Naive thymus-derived CD8-positive, alpha-beta T cell (primary cell): ENCODE measurements at regions not wholly inside any gene's neighbourhood (a gene's known extent, or its start where the extent isn't known, plus 50 kb on each side); places are given as distances from the start of the nearest gene placed in this dataset.

Source experiments
- ATAC-seq, 2 donors: fragments of 150-1000 bp; cut with Tn5 transposase in 1 of 2; sonication (Bioruptor Pico), chemical (Tn5 transposase) in 1 of 2; 1 replicate in 1 of 2; 2 replicates in 1 of 2; pipeline ENCODE4 v1.10.0; 2021; ENCODE audit warnings: mild to moderate bottlenecking in 2 of 2, moderate library complexity in 2 of 2
- POLR2A ChIA-PET: fragments of 350-600 bp; sonication (Branson Sonifier 250); formaldehyde crosslinking; loops from one replicate; lab custom pipeline; 2021; ENCODE audit warnings: antibody characterized with exemption; lab: Charles Lee
- DNase-seq, 10 donors: peaks; one replicate each; pipeline versions ENCODE4 v3.0.0 to v3.0.0-alpha.2; 2020 to 2022
- H3K27ac Mint-ChIP-seq, 10 donors: one replicate each; pipeline ENCODE4 v1.8.0; 2020 to 2022; ENCODE audit warnings: mild to moderate bottlenecking in 10 of 10, mixed read lengths in 10 of 10, moderate library complexity in 4 of 10, inconsistent platforms in 1 of 10
- H3K27me3 Mint-ChIP-seq, 5 donors: one replicate each; pipeline ENCODE4 v1.8.0; 2021 to 2022; ENCODE audit warnings: mixed read lengths in 5 of 5
- H3K36me3 Mint-ChIP-seq, 3 donors: one replicate each; pipeline ENCODE4 v1.8.0; 2020 to 2022; ENCODE audit warnings: mixed read lengths in 3 of 3, mild to moderate bottlenecking in 2 of 3, inconsistent platforms in 1 of 3
- H3K4me1 Mint-ChIP-seq, 4 donors: one replicate each; pipeline ENCODE4 v1.8.0; 2021 to 2022; ENCODE audit warnings: mixed read lengths in 4 of 4
- H3K4me3 Mint-ChIP-seq, 10 donors: one replicate each; pipeline ENCODE4 v1.8.0; 2020 to 2022; ENCODE audit warnings: mild to moderate bottlenecking in 10 of 10, mixed read lengths in 10 of 10, moderate library complexity in 6 of 10, inconsistent platforms in 1 of 10
- H3K9me3 Mint-ChIP-seq, 9 donors: one replicate each; pipeline ENCODE4 v1.8.0; 2020 to 2022; ENCODE audit warnings: mixed read lengths in 9 of 9, mild to moderate bottlenecking in 3 of 9, inconsistent platforms in 1 of 9, moderate library complexity in 1 of 9

DNA sequence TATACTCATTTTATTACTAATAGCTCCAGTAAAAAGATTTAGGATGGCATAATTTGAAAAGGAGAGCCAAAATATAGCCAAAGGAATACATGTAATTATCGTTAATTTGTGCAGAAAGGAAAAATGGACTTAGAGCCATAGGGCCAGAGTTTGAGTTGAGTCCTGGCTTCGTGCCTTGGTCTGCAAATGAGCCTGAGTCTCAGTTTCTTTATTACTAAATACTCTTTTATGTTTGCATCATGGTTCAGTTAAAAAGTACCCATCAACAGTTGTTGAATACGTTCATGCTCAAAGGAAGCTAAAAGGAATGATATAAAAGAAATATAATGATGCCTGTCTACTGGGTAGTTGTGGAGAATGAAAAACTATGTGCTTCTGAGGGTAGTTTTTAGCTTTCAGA, 155.7 kb upstream of the FAM78B start:
- Mint-ChIP-seq H3K27me3 (peaks cover 1 to 23% (median 8%) of the 10 kb centered on the region in 5 donors), H3K9me3 (peaks cover 0 to 14% (median 3%) of the 10 kb centered on the region in 9 donors), H3K36me3 (peaks cover 0 to 3% (median 0%) of the 10 kb centered on the region in 3 donors), H3K4me1 (no peaks in the 10 kb centered on the region), H3K4me3 (no peak overlapping the region), H3K27ac (no peak overlapping the region)
- POLR2A ChIA-PET: no interaction called here
- DNase-seq (no peak), ATAC-seq (no peak)

DNA sequence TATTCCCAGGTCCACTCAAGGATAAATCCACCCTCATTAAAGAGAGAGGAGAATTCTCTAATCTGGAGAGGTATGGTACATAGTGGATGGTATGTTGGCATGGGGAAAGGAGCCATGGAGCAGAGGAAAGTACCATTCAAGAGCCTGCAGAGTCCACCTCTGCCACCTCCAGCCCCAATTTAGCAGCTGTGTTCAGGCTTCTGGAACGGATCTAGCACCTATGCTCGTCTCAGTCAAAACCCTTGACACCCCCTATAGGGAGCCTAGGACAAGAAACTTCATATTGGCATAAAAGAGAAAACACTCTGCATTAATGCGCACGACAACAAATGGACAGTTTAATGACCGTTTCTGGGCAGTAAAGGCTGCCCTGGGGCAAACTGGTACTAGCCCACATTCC, 161.1 kb upstream of the FAM78B start:
- ATAC-seq (no peak), DNase-seq (no peak)
- H3K4me3 Mint-ChIP-seq: no peak overlapping the region
- no peak overlapping the region for H3K27ac Mint-ChIP-seq
- POLR2A ChIA-PET: no interaction called here
- no peaks in the 10 kb centered on the region for H3K4me1 Mint-ChIP-seq
- H3K36me3 Mint-ChIP-seq: no peaks in the 10 kb centered on the region
- H3K9me3 Mint-ChIP-seq: no peaks in the 10 kb centered on the region
- peaks cover 3 to 20% (median 7%) of the 10 kb centered on the region in 5 donors for H3K27me3 Mint-ChIP-seq

DNA sequence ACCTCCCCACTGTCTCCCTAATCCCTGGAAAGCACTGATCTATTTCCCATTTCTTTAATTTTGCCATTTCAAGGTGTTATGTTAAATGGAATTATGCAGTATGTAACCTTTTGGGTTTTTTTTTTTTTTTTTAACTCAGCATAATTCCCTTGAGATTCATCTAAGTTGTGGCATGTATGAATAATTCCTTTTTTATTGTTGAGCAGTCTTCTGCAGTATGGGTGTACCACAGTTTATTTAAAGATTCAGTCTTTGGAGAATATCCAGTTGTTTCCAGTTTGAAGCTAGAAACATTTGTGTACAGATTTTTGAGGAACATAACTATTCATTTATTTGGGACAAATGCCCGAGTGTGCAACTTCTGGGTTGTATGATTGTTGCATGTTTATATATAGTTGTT, 162.2 kb upstream of the FAM78B start:
- Mint-ChIP-seq H3K4me3 (no peak overlapping the region), H3K36me3 (no peaks in the 10 kb centered on the region), H3K9me3 (no peaks in the 10 kb centered on the region), H3K27me3 (peaks cover 3 to 20% (median 7%) of the 10 kb centered on the region in 5 donors), H3K4me1 (no peaks in the 10 kb centered on the region), H3K27ac (no peak overlapping the region)
- POLR2A ChIA-PET: no interaction called here
- ATAC-seq (no peak), DNase-seq (no peak)

DNA sequence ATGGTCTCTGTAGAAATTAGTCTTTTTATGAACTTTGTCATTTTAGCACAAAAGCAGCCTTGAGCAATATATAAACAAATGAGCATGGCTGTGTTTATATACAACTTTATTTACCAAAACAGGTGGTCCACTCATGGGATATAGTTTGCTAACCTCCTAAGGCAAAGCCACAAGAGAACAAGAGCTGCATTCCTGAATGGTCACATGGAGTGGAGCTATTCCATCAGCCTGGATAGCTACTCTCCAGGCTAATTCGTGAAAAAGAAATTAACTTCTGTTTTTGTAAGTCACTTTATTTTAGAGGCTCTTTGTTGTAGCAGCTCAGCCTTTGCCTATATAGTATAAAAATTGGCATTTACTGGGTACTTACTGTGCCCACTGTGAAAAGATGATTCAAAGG, 163.3 kb upstream of the FAM78B start:
- H3K4me3 Mint-ChIP-seq: no peak overlapping the region
- POLR2A ChIA-PET: no interaction called here
- H3K36me3 Mint-ChIP-seq: no peaks in the 10 kb centered on the region
- DNase-seq (no peak), ATAC-seq (no peak)
- peaks cover 3 to 29% (median 7%) of the 10 kb centered on the region in 5 donors for H3K27me3 Mint-ChIP-seq
- no peak overlapping the region for H3K27ac Mint-ChIP-seq
- H3K9me3 Mint-ChIP-seq: peaks cover 0 to under 1% (median 0%) of the 10 kb centered on the region in 9 donors
- no peaks in the 10 kb centered on the region for H3K4me1 Mint-ChIP-seq

DNA sequence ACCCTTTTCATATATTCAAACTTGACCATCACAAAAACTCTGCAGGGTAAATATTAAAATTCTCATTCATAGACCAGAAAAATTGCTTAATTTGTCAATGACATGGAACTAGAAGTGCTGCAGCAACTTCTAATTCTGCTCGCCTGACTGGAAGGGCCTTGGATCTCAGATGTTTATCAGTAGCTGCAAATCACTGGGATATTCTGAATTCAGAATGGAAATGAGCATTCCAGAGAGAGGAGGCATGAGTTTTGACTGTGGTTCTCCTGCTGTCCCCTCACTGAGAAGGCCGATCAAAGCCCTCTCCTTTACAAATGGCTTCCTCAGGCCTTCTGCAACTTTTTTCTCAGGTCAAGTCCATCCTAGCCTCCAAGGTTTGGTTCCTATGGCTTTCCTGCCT, 171.3 kb upstream of the FAM78B start:
- DNase-seq: no peak
- POLR2A ChIA-PET: no interaction called here
- Mint-ChIP-seq H3K4me1 (no peaks in the 10 kb centered on the region), H3K27me3 (peaks cover 3 to 25% (median 12%) of the 10 kb centered on the region in 5 donors), H3K9me3 (peaks cover 0 to 2% (median 0%) of the 10 kb centered on the region in 9 donors), H3K4me3 (no peak overlapping the region), H3K27ac (no peak overlapping the region), H3K36me3 (no peaks in the 10 kb centered on the region)
- ATAC-seq: no peak

DNA sequence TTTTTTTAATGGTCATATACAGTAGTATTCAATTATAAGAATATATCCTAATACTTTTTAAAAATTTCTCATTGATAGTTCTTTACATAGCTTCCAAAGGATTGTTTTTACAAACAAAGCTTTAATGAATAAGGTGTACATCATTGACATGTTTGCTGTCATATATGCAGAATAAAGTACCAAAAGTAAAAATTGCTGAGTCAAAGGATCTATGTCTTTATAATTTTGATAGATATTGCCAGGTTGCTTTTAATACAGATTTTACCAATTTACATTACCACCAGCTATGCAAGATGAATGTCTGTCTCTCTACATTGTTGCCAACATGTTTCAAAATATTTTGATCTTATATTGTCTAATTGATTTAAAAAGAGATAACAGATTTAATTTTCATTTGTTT, 173.9 kb upstream of the FAM78B start:
- no peak for DNase-seq
- no peak overlapping the region for H3K4me3 Mint-ChIP-seq
- H3K27ac Mint-ChIP-seq: no peak overlapping the region
- no peaks in the 10 kb centered on the region for H3K9me3 Mint-ChIP-seq
- ATAC-seq: no peak
- peaks cover 0 to 13% (median 4%) of the 10 kb centered on the region in 5 donors for H3K27me3 Mint-ChIP-seq
- H3K36me3 Mint-ChIP-seq: no peaks in the 10 kb centered on the region
- POLR2A ChIA-PET: no interaction called here
- no peaks in the 10 kb centered on the region for H3K4me1 Mint-ChIP-seq

DNA sequence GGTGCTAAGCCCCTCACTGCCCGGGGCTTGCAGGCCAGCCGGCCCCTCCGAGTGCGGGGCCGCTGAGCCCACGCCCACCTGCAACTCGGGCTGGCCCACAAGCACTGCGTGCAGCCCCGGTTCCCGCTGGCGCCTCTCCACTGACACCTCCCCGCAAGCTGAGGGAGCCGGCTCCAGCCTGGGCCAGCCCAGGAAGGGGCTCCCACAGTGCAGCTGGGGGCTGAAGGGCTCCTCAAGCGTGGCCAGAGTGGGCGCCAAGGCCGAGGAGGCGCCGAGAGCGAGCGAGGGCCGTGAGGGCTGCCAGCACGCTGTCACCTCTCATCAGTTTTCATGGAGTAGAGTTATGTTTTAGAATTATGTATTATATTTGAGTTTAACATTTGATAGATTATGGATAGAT, 176.5 kb upstream of the FAM78B start:
- Mint-ChIP-seq H3K36me3 (peaks cover 0 to 7% (median 0%) of the 10 kb centered on the region in 3 donors), H3K9me3 (peaks cover 0 to 12% (median 2%) of the 10 kb centered on the region in 9 donors), H3K27me3 (peaks cover 0 to 14% (median 0%) of the 10 kb centered on the region in 5 donors), H3K4me1 (no peaks in the 10 kb centered on the region), H3K27ac (no peak overlapping the region), H3K4me3 (no peak overlapping the region)
- DNase-seq (no peak), ATAC-seq (no peak)
- POLR2A ChIA-PET: no interaction called here

DNA sequence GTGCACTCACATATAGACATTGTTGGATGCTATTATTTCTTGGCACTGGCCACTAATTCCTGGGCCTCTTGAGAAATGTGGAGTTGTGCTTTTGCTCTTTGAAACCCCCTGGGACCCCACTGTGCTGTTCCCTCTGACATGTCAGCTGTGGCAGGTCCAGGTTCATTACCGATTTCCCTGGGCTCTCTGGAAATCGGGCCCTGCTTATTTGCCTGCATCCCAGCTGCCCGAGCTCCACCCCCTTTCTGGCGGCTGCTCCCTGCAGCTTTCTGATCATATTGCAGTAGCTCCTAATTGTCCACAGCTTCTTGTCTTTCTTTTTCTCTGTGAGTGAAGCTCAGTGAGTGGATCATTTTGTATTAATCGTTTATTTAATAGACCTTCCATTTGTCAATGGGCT, 183.7 kb upstream of the FAM78B start:
- peaks cover 0 to 19% (median 9%) of the 10 kb centered on the region in 5 donors for H3K27me3 Mint-ChIP-seq
- H3K36me3 Mint-ChIP-seq: peaks cover 0 to 7% (median 0%) of the 10 kb centered on the region in 3 donors
- POLR2A ChIA-PET: interaction anchor here (0.7 kb wide), 1 partner anchor 1029 kb away, joined by 4 read pairs; no protein-coding TSS in a partner anchor
- H3K9me3 Mint-ChIP-seq: peaks cover 0 to 12% (median 2%) of the 10 kb centered on the region in 9 donors
- H3K4me1 Mint-ChIP-seq: no peaks in the 10 kb centered on the region
- no peak overlapping the region for H3K4me3 Mint-ChIP-seq
- DNase-seq (no peak), ATAC-seq (no peak)
- no peak overlapping the region for H3K27ac Mint-ChIP-seq

DNA sequence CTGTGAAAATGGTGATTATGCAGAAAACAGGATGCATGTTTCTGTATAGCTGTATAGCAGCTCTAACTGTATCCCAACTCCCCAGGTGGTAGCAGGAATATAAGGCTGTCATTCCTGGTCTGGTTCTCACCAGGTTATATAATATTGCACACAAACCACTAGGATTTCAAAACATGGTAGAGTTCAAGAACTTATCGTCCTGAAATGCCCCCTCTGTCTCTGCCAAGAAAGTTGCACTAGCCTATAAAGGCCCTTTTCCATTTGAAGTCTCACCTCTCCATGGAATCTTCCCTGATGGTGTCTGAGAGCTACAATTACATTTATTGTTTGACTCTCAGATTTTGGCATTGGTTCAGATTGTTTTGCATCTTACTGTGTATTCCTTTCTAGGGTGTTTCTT, 184.9 kb upstream of the FAM78B start:
- Mint-ChIP-seq H3K27ac (no peak overlapping the region), H3K36me3 (peaks cover 0 to 2% (median 0%) of the 10 kb centered on the region in 3 donors), H3K9me3 (peaks cover 0 to 9% (median 0%) of the 10 kb centered on the region in 9 donors), H3K4me3 (no peak overlapping the region), H3K4me1 (no peaks in the 10 kb centered on the region), H3K27me3 (peaks cover 0 to 19% (median 7%) of the 10 kb centered on the region in 5 donors)
- no peak for DNase-seq
- POLR2A ChIA-PET: no interaction called here
- no peak for ATAC-seq

DNA sequence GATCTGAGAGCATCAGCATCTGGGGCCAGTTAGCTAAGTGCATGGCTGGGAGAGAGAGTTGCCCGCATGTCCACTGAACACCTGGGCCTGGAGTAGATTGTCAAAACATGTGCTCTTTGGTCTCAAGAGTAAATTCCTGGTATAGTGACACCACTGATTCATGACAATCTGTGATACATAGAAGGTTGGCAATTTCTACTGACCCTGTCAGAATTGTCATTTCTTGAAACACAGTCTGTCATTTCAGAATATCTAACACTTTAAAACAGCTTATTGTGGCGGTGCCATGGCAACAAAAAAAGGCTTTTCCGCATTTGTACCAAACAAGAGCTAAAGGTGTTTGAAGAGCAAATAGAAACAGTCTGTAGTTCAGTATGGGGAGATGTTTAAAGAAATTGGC, 186.4 kb upstream of the FAM78B start:
- Mint-ChIP-seq H3K9me3 (peaks cover 0 to 5% (median 0%) of the 10 kb centered on the region in 9 donors), H3K27ac (no peak overlapping the region), H3K36me3 (no peaks in the 10 kb centered on the region), H3K4me3 (no peak overlapping the region), H3K27me3 (peaks cover 1 to 30% (median 10%) of the 10 kb centered on the region in 5 donors), H3K4me1 (no peaks in the 10 kb centered on the region)
- POLR2A ChIA-PET: no interaction called here
- DNase-seq: no peak
- ATAC-seq: no peak

DNA sequence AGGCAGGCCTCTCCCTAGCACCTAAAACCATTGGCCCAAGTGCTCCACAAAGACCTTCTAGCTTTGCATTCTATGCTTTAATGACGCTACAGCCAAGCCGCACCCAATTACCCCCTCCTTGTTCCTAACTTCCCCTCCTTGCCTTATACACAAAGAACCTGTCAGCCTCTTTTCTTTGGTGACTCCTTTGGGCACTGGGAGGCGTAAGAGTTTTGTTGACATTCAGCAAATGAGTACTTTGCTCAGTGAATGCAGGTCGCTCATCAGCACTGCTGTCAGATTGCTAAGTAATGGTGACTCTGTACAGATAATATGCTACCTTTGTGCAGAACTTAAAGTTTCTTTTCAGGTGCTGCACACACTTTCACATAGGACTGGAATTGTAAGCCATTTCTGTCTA, 187.6 kb upstream of the FAM78B start:
- Mint-ChIP-seq H3K27ac (no peak overlapping the region), H3K27me3 (peaks cover 1 to 30% (median 12%) of the 10 kb centered on the region in 5 donors), H3K36me3 (no peaks in the 10 kb centered on the region), H3K4me3 (no peak overlapping the region), H3K4me1 (no peaks in the 10 kb centered on the region), H3K9me3 (peaks cover 0 to 5% (median 0%) of the 10 kb centered on the region in 9 donors)
- DNase-seq: no peak
- no peak for ATAC-seq
- POLR2A ChIA-PET: no interaction called here

DNA sequence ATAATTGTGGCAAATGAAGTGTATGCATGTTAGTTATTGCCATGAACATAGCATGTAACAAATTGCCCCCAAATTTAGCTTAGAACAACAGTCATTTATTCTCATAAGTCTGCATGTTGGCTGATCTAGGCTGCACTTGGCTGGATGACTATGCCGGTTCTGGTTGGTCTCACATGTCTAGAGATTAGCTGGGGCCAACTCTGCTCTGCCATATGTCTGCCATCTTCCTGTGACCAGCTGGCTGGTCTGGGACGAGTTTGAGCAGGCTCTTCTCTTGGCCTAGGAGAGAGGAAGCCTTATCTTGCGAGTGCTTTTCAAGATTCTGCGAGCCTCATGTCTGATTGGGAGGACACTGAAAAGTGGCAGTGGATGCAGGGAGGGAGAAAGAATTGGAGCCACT, 198.3 kb upstream of the FAM78B start:
- Mint-ChIP-seq H3K27me3 (peaks cover 5 to 20% (median 14%) of the 10 kb centered on the region in 5 donors), H3K4me1 (no peaks in the 10 kb centered on the region), H3K27ac (no peak overlapping the region), H3K36me3 (no peaks in the 10 kb centered on the region), H3K4me3 (no peak overlapping the region), H3K9me3 (no peaks in the 10 kb centered on the region)
- no peak for DNase-seq
- no peak for ATAC-seq
- POLR2A ChIA-PET: no interaction called here

DNA sequence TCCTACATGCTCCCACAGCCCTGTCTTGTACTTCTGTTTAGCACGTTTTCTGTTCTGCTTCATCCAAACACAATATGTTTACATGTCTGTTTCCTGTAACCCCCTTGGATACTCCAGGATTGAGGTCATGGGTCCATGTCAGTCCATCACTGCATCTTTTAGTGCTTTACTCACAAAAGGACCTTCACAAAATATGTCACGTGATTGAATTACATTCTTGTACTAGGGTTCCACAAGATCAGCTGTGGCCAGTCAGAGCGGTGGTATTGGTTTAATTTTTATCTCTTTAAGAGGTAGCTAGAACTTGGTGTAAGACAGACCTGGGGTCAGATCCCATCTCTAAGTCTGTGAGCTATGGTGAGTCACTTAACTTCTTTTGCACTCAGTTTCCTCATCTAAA, 201.2 kb upstream of the FAM78B start:
- no peaks in the 10 kb centered on the region for H3K4me1 Mint-ChIP-seq
- ATAC-seq (no peak), DNase-seq (no peak)
- H3K36me3 Mint-ChIP-seq: no peaks in the 10 kb centered on the region
- no peak overlapping the region for H3K4me3 Mint-ChIP-seq
- POLR2A ChIA-PET: no interaction called here
- H3K9me3 Mint-ChIP-seq: no peaks in the 10 kb centered on the region
- no peak overlapping the region for H3K27ac Mint-ChIP-seq
- peaks cover 2 to 19% (median 11%) of the 10 kb centered on the region in 5 donors for H3K27me3 Mint-ChIP-seq

DNA sequence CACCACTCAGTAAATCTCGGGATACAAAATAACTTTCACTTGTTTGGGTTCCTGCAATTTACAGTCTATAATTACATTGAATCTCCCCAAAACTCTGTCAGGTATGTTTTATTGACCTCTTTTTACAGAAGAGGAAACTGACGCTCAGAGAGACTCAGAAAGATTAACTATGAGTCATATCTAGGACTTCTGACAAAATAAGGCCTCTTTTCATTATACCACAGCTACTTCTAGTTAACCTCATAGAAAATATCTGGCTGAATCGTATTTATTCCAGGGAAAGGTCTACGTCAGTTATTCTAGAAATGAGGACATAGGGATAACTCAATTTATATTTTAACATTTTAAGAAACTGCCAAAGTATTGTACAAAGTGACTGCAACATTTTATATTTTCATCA, 211.1 kb upstream of the FAM78B start:
- H3K27me3 Mint-ChIP-seq: peaks cover 0 to 13% (median 6%) of the 10 kb centered on the region in 5 donors
- no peak for DNase-seq
- no peak for ATAC-seq
- no peak overlapping the region for H3K4me3 Mint-ChIP-seq
- H3K4me1 Mint-ChIP-seq: no peaks in the 10 kb centered on the region
- no peak overlapping the region for H3K27ac Mint-ChIP-seq
- no peaks in the 10 kb centered on the region for H3K36me3 Mint-ChIP-seq
- H3K9me3 Mint-ChIP-seq: peaks cover 0 to 4% (median 0%) of the 10 kb centered on the region in 9 donors
- POLR2A ChIA-PET: no interaction called here
